ENCODE measurements at regions not wholly inside any gene's neighbourhood (a gene's known extent, or its start where the extent isn't known, plus 50 kb on each side); places are given as distances from the start of the nearest gene placed in this dataset.

DNA sequence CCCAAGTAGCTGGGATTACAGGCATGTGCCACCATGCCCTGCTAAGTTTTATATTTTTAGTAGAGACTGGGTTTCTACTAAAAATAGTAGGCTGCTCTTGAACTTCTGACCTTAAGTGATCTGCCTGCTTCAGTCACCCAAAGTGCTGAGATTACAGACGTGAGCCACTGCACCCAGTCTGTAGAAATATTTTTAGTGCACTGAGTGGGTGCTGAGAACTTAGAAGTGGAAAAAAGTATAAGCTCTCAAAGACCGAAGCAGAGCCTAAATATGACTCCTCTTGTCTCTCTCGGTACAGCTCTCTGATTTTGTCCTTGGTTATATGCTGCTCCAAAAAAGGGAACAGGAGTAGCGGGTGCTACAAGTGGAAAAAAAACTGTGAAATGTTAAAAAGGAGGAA, 353.8 kb upstream of the IZUMO3 start:
- no peak for TF ChIP-seq POLR2A (IDR thresholded peaks at IDR 0.05)
- TF ChIP-seq, protein P1, sequence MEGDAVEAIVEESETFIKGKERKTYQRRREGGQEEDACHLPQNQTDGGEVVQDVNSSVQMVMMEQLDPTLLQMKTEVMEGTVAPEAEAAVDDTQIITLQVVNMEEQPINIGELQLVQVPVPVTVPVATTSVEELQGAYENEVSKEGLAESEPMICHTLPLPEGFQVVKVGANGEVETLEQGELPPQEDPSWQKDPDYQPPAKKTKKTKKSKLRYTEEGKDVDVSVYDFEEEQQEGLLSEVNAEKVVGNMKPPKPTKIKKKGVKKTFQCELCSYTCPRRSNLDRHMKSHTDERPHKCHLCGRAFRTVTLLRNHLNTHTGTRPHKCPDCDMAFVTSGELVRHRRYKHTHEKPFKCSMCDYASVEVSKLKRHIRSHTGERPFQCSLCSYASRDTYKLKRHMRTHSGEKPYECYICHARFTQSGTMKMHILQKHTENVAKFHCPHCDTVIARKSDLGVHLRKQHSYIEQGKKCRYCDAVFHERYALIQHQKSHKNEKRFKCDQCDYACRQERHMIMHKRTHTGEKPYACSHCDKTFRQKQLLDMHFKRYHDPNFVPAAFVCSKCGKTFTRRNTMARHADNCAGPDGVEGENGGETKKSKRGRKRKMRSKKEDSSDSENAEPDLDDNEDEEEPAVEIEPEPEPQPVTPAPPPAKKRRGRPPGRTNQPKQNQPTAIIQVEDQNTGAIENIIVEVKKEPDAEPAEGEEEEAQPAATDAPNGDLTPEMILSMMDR (IDR thresholded peaks at IDR 0.05) = no peak

All from Peyer's patch (tissue), 4 donors.